NB4 (cell line): ENCODE measurements at regions not wholly inside any gene's neighbourhood (a gene's known extent, or its start where the extent isn't known, plus 50 kb on each side); places are given as distances from the start of the nearest gene placed in this dataset.

Experiments used
- CTCF ChIP-seq: IDR thresholded peaks from one replicate; pipeline ENCODE4 v1.5.1; 2012; ENCODE audit warnings: low read depth, low read length
- MAX ChIP-seq: IDR thresholded peaks from 2 replicates; pipeline ENCODE4 v1.6.1; 2011; ENCODE audit warnings: low read depth, low read length
- POLR2A ChIP-seq: IDR thresholded peaks from 2 replicates; pipeline ENCODE4 v1.6.1; 2011; ENCODE audit warnings: mild to moderate bottlenecking; ENCODE audit not compliant: insufficient read length; ENCODE audit errors: extremely low read depth

- TF ChIP-seq CTCF = no peak
- no peak for TF ChIP-seq MAX
- TF ChIP-seq POLR2A = no peak
These were observed 522.8 kb downstream of the MBD2 start for GRCh38 chr18:53701697-53702096.
